ENCODE measurements at regions not wholly inside any gene's neighbourhood (a gene's known extent, or its start where the extent isn't known, plus 50 kb on each side); places are given as distances from the start of the nearest gene placed in this dataset.
"Not testable (repeated sequence)": the region's sequence is repeated elsewhere in the genome, so short reads cannot be mapped to it uniquely, and the experiment has no call there.

DNA sequence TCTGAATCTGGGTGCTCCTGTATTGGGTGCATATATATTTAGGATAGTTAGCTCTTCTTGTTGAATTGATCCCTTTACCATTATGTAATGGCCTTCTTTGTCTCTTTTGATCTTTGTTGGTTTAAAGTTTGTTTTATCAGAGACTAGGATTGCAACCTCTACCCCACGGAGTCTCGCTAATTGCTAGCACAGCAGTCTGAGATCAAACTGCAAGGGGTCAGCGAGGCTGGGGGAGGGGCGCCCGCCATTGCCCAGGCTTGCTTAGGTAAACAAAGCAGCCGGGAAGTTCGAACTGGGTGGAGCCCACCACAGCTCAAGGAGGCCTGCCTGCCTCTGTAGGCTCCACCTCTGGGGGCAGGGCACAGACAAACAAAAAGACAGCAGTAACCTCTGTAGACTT is 421.8 kb downstream of the CSNK1G3 start:
- not testable (repeated sequence) for TF ChIP-seq ZNF766 (CRISPR knock-in tag; IDR thresholded peaks at IDR 0.05; ENCODE audit: borderline replicate concordance); MAFF (IDR thresholded peaks at IDR 0.05; ENCODE audit: low read depth, low read length); NR1H2 (CRISPR knock-in tag; IDR thresholded peaks at IDR 0.05; ENCODE audit: borderline replicate concordance, low read depth); ZFX (CRISPR knock-in tag; IDR thresholded peaks at IDR 0.05; ENCODE audit: low read depth); ZNF136 (CRISPR knock-in tag; IDR thresholded peaks at IDR 0.05; ENCODE audit: low read depth); EZH2 (conservative IDR thresholded peaks at IDR 0.05; ENCODE audit: low read depth, low read length)
- TF ChIP-seq, protein P1, sequence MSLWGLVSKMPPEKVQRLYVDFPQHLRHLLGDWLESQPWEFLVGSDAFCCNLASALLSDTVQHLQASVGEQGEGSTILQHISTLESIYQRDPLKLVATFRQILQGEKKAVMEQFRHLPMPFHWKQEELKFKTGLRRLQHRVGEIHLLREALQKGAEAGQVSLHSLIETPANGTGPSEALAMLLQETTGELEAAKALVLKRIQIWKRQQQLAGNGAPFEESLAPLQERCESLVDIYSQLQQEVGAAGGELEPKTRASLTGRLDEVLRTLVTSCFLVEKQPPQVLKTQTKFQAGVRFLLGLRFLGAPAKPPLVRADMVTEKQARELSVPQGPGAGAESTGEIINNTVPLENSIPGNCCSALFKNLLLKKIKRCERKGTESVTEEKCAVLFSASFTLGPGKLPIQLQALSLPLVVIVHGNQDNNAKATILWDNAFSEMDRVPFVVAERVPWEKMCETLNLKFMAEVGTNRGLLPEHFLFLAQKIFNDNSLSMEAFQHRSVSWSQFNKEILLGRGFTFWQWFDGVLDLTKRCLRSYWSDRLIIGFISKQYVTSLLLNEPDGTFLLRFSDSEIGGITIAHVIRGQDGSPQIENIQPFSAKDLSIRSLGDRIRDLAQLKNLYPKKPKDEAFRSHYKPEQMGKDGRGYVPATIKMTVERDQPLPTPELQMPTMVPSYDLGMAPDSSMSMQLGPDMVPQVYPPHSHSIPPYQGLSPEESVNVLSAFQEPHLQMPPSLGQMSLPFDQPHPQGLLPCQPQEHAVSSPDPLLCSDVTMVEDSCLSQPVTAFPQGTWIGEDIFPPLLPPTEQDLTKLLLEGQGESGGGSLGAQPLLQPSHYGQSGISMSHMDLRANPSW (CRISPR knock-in tag; IDR thresholded peaks at IDR 0.05; ENCODE audit: borderline replicate concordance), result not testable (repeated sequence)
- TF ChIP-seq, protein P2, sequence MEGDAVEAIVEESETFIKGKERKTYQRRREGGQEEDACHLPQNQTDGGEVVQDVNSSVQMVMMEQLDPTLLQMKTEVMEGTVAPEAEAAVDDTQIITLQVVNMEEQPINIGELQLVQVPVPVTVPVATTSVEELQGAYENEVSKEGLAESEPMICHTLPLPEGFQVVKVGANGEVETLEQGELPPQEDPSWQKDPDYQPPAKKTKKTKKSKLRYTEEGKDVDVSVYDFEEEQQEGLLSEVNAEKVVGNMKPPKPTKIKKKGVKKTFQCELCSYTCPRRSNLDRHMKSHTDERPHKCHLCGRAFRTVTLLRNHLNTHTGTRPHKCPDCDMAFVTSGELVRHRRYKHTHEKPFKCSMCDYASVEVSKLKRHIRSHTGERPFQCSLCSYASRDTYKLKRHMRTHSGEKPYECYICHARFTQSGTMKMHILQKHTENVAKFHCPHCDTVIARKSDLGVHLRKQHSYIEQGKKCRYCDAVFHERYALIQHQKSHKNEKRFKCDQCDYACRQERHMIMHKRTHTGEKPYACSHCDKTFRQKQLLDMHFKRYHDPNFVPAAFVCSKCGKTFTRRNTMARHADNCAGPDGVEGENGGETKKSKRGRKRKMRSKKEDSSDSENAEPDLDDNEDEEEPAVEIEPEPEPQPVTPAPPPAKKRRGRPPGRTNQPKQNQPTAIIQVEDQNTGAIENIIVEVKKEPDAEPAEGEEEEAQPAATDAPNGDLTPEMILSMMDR (CRISPR knock-in tag; IDR thresholded peaks at IDR 0.05), result not testable (repeated sequence)
- TF ChIP-seq, protein P3, sequence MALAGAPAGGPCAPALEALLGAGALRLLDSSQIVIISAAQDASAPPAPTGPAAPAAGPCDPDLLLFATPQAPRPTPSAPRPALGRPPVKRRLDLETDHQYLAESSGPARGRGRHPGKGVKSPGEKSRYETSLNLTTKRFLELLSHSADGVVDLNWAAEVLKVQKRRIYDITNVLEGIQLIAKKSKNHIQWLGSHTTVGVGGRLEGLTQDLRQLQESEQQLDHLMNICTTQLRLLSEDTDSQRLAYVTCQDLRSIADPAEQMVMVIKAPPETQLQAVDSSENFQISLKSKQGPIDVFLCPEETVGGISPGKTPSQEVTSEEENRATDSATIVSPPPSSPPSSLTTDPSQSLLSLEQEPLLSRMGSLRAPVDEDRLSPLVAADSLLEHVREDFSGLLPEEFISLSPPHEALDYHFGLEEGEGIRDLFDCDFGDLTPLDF (CRISPR knock-in tag; IDR thresholded peaks at IDR 0.05), result not testable (repeated sequence)
